Sigmoid colon (tissue), 6 donors: ENCODE measurements at regions not wholly inside any gene's neighbourhood (a gene's known extent, or its start where the extent isn't known, plus 50 kb on each side); places are given as distances from the start of the nearest gene placed in this dataset.

Source experiments
- DNase-seq: peaks from one replicate; pipeline ENCODE4 v3.0.0-alpha.2; 2019
- H3K27ac ChIP-seq, 4 donors: fragments of 200-600 bp; sonication (generic); one replicate each; pipeline ENCODE4 v1.5.1; 2016 to 2019; ENCODE audit warnings: mild to moderate bottlenecking in 1 of 4
- H3K27me3 ChIP-seq, 3 donors: fragments of 200-600 bp; sonication (generic); one replicate each; pipeline ENCODE4 v1.5.1; 2019; ENCODE audit warnings: mild to moderate bottlenecking in 1 of 3
- H3K36me3 ChIP-seq, 4 donors: fragments of 200-600 bp; sonication (generic); one replicate each; pipeline ENCODE4 v1.5.1; 2016 to 2019
- H3K4me1 ChIP-seq, 4 donors: fragments of 200-600 bp; sonication (generic); one replicate each; pipeline ENCODE4 v1.5.1; 2017 to 2019
- H3K4me3 ChIP-seq, 4 donors: fragments of 200-600 bp; sonication (generic); one replicate each; pipeline ENCODE4 v1.5.1; 2017 to 2019; ENCODE audit warnings: mild to moderate bottlenecking in 2 of 4, moderate library complexity in 1 of 4
- H3K9me3 ChIP-seq, 4 donors: fragments of 200-600 bp in 3 of 4; sonication (generic) in 3 of 4; one replicate each; pipeline versions ENCODE4 v1.5.1 to v1.6.1; 2013 to 2019
- CTCF ChIP-seq, 4 experiments: fragments of 450-650 bp in 3 of 4; fragments of 200-600 bp in 1 of 4; IDR thresholded peaks; one replicate each; pipeline ENCODE4 v1.5.1; 2016 to 2019; ENCODE audit warnings: antibody characterized with exemption in 4 of 4, mild to moderate bottlenecking in 3 of 4, moderate library complexity in 2 of 4
- EP300 ChIP-seq, 4 donors: sonication (generic); formaldehyde crosslinking; IDR thresholded peaks; one replicate each; pipeline ENCODE4 v1.6.1; 2017; ENCODE audit warnings: antibody characterized with exemption in 4 of 4
- POLR2A ChIP-seq, 2 donors: fragments of 450-650 bp; IDR thresholded peaks; one replicate each; pipeline ENCODE4 v1.6.1; 2016; ENCODE audit warnings: antibody characterized with exemption in 2 of 2, mild to moderate bottlenecking in 2 of 2, moderate library complexity in 2 of 2
- POLR2AphosphoS5 ChIP-seq, 4 donors: sonication (generic); formaldehyde crosslinking; IDR thresholded peaks; one replicate each; pipeline ENCODE4 v1.6.1; 2017; ENCODE audit warnings: antibody characterized with exemption in 4 of 4
- WGBS, 2 donors: extraction: QIAGEN DNeasy Blood & Tissue Kit; methylation state at CpG; one replicate each; pipeline ENCODE4 v1.1.7; 2013; 5-methylcytosine and 5-hydroxymethylcytosine counted together
- intact Hi-C: fragments of 100-400 bp; cut with DNase I; formaldehyde crosslinking; loops from one replicate; pipeline ENCODE4 v1.15.1; 2023
- donor health status: healthy with polysubstance abuse.
- donor health status: healthy.

- peaks cover 0 to 75% (median 55%) of the 10 kb centered on the region in 4 donors for H3K4me1 ChIP-seq
- DNase-seq = no peak
- intact Hi-C loops = loop anchor here (10.0 kb wide), 1 partner anchor 273 kb away; no protein-coding TSS in a partner anchor
- H3K36me3 ChIP-seq = no peaks in the 10 kb centered on the region
- H3K27me3 ChIP-seq = no peaks in the 10 kb centered on the region
- no peaks in the 10 kb centered on the region for H3K9me3 ChIP-seq
- peak overlapping the region in 3 of 4 donors; percentile 31 to 68 (median 66) for H3K27ac ChIP-seq
- TF ChIP-seq POLR2A (IDR thresholded peaks at IDR 0.05) (no peak), CTCF (IDR thresholded peaks at IDR 0.05) (no peak), POLR2AphosphoS5 (IDR thresholded peaks at IDR 0.05) (no peak), EP300 (IDR thresholded peaks at IDR 0.05) (no peak)
- H3K4me3 ChIP-seq = no peak overlapping the region
Measured at GRCh38 chr12:47411966-47412365, 293.9 kb downstream of the RPAP3 start.

DNA sequence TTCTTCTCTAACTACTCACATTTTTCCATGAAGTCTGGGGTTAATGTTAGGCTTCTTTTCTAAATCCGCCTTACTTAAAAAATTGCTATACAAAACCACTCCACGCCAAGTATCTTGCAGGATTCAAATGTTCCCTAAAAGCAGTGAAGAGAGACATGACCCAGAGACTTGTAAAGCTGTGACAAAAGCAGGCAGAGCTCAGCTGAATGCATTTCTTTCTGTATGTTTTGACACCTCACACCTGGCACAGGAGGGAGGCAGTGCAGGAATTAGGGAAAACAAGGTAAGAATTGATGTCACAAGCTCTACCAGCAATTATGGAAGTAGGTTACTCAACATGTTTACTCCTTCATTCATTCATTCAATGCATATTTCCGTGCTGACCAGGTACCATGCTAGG lies 295.0 kb downstream of the RPAP3 start:
- DNase-seq = no peak
- intact Hi-C loops = loop anchor here (10.0 kb wide), 1 partner anchor 274 kb away; no protein-coding TSS in a partner anchor
- peak overlapping the region in 3 of 4 donors; percentile 43 to 68 (median 66) for H3K27ac ChIP-seq
- peaks cover 0 to 75% (median 56%) of the 10 kb centered on the region in 4 donors for H3K4me1 ChIP-seq
- WGBS, 2 donors = 87 to 93% methylated on average over 3 of the region's 3 CpGs
- no peak for TF ChIP-seq CTCF (IDR thresholded peaks at IDR 0.05)
- TF ChIP-seq EP300 (IDR thresholded peaks at IDR 0.05) = no peak
- no peak for TF ChIP-seq POLR2AphosphoS5 (IDR thresholded peaks at IDR 0.05)
- TF ChIP-seq POLR2A (IDR thresholded peaks at IDR 0.05) = no peak
- H3K36me3 ChIP-seq = no peaks in the 10 kb centered on the region
- no peaks in the 10 kb centered on the region for H3K9me3 ChIP-seq
- no peak overlapping the region for H3K4me3 ChIP-seq
- H3K27me3 ChIP-seq = no peaks in the 10 kb centered on the region

- TF ChIP-seq POLR2AphosphoS5 (IDR thresholded peaks at IDR 0.05) (no peak), CTCF (IDR thresholded peaks at IDR 0.05) (no peak), POLR2A (IDR thresholded peaks at IDR 0.05) (no peak), EP300 (IDR thresholded peaks at IDR 0.05) (no peak)
- H3K36me3 ChIP-seq = no peaks in the 10 kb centered on the region
- H3K4me3 ChIP-seq = no peak overlapping the region
- peaks cover 0 to 75% (median 56%) of the 10 kb centered on the region in 4 donors for H3K4me1 ChIP-seq
- no peaks in the 10 kb centered on the region for H3K27me3 ChIP-seq
- intact Hi-C loops = loop anchor here (10.0 kb wide), 1 partner anchor 274 kb away; no protein-coding TSS in a partner anchor
- H3K9me3 ChIP-seq = no peaks in the 10 kb centered on the region
- no peak for DNase-seq
- H3K27ac ChIP-seq = peak overlapping the region in 3 of 4 donors; percentile 43 to 68 (median 66)
Measured at GRCh38 chr12:47410383-47410782, 295.4 kb downstream of the RPAP3 start.

DNA sequence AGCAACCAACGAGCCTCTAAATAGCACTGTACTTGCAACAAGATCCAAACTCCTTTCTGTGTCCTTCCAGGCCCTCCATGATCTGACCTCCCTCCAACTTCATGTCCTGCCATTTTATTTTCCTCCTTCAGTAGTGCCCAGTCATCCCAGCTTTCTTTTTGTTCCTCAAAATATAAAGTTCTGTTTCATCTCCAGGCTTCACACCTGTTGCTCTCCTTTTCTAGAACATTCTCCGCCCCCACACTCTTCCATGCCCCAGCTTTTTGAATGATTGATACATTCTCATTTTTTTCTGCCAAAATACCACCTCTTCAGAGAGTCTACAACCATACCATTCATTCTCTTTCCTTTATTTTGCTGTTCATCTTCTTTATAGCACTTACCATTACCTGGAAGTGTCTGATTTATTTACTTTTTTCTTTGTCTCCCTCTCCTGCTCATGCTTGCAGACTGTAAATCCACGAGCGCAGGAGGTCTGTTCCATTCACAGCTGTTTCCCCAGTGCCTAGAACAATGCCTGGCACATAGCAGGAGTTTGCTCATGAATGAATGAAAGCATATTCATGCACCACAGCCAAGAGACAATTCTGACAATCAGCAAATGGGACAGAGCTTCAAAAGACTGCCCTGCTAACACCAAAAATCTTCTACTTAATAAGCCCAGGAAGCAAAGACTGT lies 296.4 kb downstream of the RPAP3 start:
- Histone ChIP-seq H3K9me3 (no peaks in the 10 kb centered on the region), H3K36me3 (no peaks in the 10 kb centered on the region), H3K27ac (peak overlapping the region in 3 of 4 donors; percentile 43 to 68 (median 66)), H3K4me1 (peaks cover 0 to 72% (median 56%) of the 10 kb centered on the region in 4 donors), H3K4me3 (no peak overlapping the region), H3K27me3 (no peaks in the 10 kb centered on the region)
- TF ChIP-seq POLR2A (IDR thresholded peaks at IDR 0.05) (no peak), CTCF (IDR thresholded peaks at IDR 0.05) (no peak), EP300 (IDR thresholded peaks at IDR 0.05) (no peak), POLR2AphosphoS5 (IDR thresholded peaks at IDR 0.05) (no peak)
- 68 to 85% methylated on average over 4 of the region's 4 CpGs for WGBS, 2 donors
- no peak for DNase-seq
- intact Hi-C loops = no loop called here
